AG09309 (cell line): ENCODE measurements at regions not wholly inside any gene's neighbourhood (a gene's known extent, or its start where the extent isn't known, plus 50 kb on each side); places are given as distances from the start of the nearest gene placed in this dataset.

Experiments
- DNase-seq: peaks from one replicate; pipeline ENCODE4 v3.0.0-alpha.2; 2010; ENCODE audit warnings: low read depth
- H3K4me3 ChIP-seq: 2 replicates; pipeline ENCODE4 v1.5.1; 2011; ENCODE audit warnings: mild to moderate bottlenecking, low read depth, low read length, moderate library complexity; ENCODE audit not compliant: control insufficient read depth
- TF ChIP-seq, protein P1 (sequence below): IDR thresholded peaks from 2 replicates; pipeline ENCODE4 v1.5.1; 2011; ENCODE audit warnings: mild to moderate bottlenecking, low read depth, low read length, inconsistent platforms; ENCODE audit not compliant: insufficient read depth, control insufficient read depth; ENCODE audit errors: missing control alignments

GRCh38 chr6:113352029-113352801 is 504.9 kb upstream of the MARCKS start:
- DNase-seq: no peak
- no peak overlapping the region for H3K4me3 ChIP-seq
- TF ChIP-seq, protein P1, sequence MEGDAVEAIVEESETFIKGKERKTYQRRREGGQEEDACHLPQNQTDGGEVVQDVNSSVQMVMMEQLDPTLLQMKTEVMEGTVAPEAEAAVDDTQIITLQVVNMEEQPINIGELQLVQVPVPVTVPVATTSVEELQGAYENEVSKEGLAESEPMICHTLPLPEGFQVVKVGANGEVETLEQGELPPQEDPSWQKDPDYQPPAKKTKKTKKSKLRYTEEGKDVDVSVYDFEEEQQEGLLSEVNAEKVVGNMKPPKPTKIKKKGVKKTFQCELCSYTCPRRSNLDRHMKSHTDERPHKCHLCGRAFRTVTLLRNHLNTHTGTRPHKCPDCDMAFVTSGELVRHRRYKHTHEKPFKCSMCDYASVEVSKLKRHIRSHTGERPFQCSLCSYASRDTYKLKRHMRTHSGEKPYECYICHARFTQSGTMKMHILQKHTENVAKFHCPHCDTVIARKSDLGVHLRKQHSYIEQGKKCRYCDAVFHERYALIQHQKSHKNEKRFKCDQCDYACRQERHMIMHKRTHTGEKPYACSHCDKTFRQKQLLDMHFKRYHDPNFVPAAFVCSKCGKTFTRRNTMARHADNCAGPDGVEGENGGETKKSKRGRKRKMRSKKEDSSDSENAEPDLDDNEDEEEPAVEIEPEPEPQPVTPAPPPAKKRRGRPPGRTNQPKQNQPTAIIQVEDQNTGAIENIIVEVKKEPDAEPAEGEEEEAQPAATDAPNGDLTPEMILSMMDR: no peak

- no peak for DNase-seq
- TF ChIP-seq, protein P1: no peak
- no peak overlapping the region for H3K4me3 ChIP-seq
These were observed 504.3 kb upstream of the MARCKS start for GRCh38 chr6:113352831-113353230.

DNA sequence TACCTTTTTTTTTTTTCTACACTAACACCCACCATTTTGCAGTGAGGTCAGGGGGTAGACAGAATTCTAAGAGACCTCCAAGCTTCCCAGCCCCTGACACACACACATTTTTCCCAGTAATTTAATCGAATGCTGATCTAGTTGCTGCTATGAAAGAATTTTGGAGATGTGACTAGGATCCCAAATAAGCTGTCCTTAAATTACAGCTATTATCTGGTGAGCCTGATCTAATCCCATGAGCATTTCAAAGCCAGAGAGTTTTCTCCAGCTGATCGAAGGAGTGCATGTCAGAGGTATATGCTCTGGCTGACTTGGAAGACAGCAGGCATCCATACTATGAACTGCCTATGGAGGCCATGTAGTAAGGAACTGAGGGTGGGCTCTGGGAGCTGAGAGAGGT is 503.8 kb upstream of the MARCKS start:
- no peak for DNase-seq
- TF ChIP-seq, protein P1: no peak
- H3K4me3 ChIP-seq: no peak overlapping the region

GRCh38 chr6:113354204-113354895 is 502.8 kb upstream of the MARCKS start:
- DNase-seq: no peak
- no peak overlapping the region for H3K4me3 ChIP-seq
- TF ChIP-seq, protein P1: no peak

DNA sequence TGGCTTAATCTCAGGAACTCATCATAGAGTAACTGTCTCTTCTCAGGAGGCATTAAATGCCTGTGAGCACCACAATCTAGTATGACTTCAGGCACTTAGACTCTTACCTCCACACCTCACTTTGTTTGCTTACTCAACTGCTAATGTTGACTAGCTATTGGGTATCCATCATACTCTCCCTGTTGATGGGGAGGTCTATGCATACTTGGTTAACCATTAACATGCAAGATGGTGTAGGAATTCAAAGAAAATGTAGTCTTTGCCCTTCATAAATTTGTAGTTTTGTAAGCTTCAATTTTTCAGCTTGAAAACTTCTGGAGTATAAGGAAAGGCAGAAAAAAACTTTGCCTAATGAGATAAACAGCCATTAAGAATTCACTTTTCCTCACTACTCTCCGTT is 501.0 kb upstream of the MARCKS start:
- no peak overlapping the region for H3K4me3 ChIP-seq
- TF ChIP-seq, protein P1: no peak
- DNase-seq: no peak

GRCh38 chr6:113357041-113357440 is 500.1 kb upstream of the MARCKS start:
- DNase-seq: no peak
- H3K4me3 ChIP-seq: no peak overlapping the region
- TF ChIP-seq, protein P1: no peak
